ENCODE measurements at regions not wholly inside any gene's neighbourhood (a gene's known extent, or its start where the extent isn't known, plus 50 kb on each side); places are given as distances from the start of the nearest gene placed in this dataset.
"Not testable (repeated sequence)": the region's sequence is repeated elsewhere in the genome, so short reads cannot be mapped to it uniquely, and the experiment has no call there.

DNA sequence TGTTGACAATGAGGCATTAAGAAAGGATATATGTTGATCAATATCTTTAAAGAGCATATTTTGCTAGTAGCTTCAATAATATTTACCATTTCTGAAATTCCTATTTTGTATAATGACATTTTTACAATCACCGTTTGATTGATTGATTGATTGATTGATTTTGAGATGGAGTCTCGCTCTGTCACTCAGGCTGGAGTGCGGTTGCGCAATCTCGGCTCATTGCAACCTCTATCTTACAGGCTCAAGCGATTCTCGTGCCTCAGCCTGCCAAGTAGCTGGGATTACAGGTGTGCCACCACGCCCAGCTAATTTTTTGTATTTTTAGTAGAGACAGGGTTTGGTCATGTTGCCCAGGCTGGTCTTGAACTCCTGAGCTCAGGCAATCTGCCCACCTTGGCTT, 150.9 kb upstream of the TEX13D start:
- DNase-seq, result not testable (repeated sequence)

DNA sequence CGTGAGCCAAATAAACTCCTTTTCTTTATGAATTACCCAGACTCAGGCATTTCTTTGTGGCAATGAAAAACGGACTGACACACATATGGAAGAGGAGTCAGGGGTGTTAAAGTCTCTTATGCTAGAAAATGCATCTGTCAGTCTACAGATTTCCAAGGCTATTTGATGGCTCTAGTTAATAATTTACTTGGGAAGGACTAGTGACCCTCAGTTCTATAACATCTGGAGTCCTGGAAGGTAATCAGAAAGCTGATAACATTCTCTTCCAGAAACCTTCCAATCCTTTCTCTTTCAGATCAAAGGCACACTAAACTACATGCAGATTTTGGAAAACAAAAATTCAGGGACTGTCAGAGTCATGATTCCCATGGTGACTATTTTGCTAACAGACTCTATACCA, 142.0 kb upstream of the TEX13D start:
- no peak for DNase-seq

- no peak for DNase-seq
Measured at GRCh38 chrX:124194199-124194598, 138.3 kb upstream of the TEX13D start.

DNA sequence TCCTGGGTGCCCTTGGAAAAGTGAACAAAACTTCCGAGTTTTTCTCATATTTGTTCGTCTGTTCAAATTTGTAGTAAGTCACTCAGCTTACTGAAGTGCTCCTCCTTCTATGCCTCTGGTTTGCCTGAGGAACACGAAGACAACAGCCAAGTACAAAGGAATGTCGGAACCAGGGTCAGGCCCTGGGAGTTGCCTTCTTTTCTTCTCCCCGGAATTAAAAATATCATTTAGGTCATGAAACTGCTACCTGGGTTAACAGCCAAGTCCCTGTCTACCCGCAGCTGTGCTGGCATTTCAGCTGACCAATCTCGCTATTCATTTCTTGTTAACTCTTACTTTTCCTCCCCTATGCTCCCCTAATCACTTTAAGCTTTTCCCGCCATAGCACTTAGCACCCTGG, 137.6 kb upstream of the TEX13D start:
- DNase-seq, result no peak

DNA sequence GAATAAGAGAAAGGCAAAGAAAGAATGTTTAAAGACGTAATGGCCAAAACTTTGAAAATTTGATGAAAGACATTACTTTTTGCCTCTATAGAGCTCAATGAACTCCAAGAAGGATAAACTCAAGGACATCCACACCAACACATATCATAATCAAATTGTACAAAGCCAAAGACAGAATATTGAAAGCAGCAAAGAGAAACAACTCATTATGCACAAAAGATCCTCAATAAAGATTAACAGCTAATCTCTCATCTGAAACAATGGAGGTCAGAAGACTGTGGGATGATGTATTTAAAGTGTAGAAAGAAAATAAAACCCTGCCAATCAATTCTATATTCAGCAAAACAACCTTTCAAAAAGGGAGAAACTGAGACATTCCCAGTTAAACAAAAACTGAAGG, 129.1 kb upstream of the TEX13D start:
- no peak for DNase-seq

DNA sequence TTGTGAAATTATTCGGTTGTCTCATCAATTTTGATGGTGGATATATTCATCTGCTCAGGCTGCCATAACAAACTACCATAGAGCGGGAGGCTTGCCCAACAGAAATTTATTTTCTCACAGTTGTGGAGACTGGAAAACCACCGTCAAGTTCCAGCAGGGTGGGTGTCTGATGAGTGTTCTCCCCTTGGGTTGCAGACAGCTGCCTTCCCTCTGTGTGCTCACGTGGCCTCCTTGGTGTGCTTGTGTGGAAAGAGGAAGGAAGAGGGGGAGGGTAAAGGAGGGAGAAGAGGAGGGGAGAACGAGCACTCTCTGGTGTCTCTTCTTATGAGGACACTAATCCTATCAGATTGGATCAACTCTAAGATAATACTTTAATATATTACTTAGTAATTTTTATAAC, 123.8 kb upstream of the TEX13D start:
- no peak for DNase-seq

DNA sequence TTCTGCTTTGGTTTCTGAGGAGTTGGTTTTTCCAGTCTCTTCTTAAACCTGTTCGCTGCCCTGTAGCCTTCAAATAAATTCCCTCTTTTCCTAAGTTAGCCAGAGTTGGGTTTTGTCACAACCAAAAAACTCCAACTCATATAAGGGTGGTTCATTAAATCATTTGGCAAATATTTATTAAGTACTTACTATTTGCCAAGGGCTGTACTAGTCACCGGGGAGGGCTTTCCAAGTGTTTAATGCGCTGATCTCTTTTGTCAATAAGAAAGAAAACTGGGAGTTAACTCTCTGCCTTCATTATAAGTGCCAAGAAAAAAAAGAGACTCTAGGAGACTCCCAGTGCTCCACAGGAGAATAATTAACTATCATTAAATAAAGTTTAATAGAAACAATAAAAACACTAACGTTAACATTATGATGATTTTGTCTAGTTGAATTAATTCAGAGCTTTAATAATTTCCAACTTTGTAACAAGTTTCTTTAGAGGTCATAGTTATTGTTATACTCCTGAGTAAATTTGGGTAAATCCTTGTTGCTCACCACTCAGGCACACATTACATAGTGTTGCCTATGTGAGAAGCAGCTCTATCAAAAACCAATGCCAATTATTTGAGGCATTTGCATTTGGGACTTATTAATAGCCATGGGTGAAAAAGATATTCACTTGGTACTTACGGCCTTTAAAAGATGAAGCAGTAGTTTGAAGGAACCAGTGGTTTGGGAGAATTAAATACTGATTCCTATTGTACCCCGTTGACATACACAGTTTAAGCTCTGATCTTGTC, 122.5 kb upstream of the TEX13D start:
- DNase-seq, result no peak

DNA sequence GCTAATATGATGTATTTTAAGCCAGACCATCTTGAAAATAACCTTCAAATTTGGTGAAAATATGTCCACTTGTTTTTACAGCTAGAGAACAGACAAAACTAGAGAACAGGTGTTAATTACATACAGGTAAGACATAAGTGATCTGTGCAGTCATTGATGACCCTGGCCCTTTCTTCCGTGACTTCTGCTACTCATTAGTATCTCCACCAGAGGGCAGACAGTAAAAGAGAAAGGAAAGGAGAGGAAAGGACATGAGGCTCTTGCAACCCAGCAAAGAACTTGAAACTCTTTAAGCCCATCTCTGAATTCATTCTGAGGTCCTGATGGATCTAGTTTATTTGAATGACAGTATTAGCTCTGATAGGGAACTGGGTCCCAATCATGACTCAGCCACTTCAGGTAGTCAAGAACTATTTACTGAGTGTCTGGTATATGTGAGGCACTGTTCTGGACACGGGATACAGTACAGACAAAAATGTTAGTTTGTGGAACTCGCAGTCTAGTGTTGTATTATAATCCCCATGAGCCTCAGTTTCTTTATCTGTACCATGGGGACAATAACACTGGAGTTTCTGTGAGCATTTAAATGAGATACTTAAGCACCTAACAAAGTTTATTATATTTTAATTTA, 121.0 kb upstream of the TEX13D start:
- DNase-seq, result peak; percentile 35

DNA sequence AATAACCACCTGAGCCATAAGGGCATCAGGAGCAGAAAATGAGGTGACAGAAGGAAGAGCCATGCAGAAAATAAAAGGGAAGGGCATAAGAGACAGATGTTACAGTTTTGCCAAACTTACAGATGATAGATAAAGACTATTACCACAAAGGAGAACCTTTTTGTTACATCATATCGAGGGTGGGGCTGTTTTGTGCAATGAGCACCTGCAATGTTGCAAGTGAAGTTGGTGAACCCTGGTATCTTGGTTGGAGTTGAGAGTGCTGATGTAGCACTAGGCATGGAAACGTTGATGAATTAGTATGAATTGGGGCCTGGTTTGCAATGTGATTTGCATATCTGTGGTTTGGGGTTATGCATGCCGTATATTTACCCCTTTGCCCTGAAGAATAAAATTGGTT, 119.8 kb upstream of the TEX13D start:
- no peak for DNase-seq

GRCh38 chrX:124215786-124216185, 116.7 kb upstream of the TEX13D start:
- no peak for DNase-seq

DNA sequence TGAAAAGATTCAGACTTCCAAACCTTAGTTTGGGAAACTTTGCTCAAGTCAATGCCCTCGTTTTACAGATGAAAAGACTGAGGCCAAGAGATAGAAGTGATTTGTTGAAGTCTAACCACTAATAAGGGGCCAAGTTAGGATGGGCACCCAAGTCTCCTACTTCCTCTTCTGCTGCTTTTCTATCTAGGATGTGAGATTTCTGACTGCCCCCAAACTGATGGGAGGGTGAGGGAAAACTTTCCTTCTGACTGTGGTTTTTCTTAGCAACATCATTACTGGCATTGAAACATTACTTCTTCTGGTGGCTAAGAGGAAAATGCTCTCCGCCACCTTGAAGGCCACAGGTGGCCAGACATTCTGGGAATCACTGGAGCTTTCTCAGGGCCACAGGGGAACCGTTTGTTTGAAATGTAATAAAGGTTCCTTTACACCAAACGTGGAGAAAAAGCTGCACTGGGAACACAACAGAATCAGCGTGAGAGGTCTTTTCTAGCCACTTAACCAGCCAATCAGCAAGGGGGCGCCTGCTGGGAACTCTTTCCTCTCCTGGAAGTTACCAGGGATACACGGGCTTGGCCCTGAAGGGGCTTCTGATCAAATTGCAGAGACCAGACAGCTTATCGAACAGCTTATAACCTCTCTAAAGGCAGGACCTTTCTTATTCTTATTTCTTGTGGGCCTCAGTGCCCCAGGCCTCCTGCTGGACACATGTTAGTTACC, 115.9 kb upstream of the TEX13D start:
- no peak for DNase-seq

- peak; percentile 8 for DNase-seq
Measured at GRCh38 chrX:124217304-124218251, 114.9 kb upstream of the TEX13D start.

DNA sequence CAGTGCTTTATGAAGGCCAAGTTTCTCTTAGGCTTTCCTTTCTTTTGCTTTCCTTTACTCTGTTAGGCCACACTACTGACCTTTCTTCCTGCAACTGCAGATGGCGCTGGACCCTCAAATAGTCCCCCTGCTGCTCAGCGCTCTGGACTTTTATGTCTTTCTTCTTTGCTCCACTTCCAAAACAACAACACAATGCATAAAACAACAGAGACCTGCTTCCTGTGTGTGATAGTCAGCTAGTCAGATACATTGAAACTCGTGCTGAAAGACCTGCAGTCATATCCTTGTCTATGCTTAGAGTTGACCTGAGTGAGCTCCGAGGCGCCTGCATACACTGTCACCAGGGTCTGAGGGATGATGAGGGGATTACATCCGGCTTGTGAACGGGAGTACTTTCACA, 108.9 kb upstream of the TEX13D start:
- no peak for DNase-seq

DNA sequence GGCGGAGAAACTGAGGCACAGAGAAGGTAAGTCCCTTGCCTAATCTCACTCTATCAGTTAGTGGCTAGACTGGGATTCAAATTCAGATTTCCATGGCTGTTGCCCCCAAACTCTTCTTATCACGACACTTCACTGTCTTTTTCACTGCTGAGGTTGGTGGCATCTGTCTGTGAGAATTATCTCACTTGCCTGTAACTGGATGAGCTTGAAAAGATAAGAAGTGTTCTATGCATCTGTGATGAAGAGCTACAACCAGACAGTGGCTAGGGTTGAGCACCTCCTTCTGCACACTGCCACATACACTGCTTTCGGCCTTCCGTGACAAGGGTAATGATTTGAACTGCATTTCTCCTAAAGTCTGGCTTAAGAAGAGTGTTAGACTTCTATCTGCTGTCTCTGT, 107.9 kb upstream of the TEX13D start:
- no peak for DNase-seq

- DNase-seq, result no peak
Measured at GRCh38 chrX:124226129-124226528, 106.3 kb upstream of the TEX13D start.

DNA sequence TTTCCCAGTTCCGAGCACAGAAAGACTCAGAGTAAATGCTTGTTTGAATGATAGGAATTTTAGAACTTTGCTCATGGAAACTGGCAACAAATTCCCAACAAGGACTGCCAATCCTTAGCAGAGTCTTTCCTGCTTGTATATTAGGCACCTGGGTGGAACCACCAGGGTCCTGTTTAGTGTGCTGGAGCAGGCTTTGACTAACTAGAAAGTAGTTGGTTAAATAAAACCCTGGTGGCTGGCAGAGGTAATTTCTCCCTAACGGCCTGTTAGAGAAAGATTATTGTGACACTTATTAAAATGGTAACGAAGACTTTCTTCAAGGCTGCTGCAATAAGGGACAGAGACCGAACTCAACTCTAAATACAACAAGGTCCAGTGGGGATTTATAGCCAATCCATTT, 103.6 kb upstream of the TEX13D start:
- no peak for DNase-seq

DNA sequence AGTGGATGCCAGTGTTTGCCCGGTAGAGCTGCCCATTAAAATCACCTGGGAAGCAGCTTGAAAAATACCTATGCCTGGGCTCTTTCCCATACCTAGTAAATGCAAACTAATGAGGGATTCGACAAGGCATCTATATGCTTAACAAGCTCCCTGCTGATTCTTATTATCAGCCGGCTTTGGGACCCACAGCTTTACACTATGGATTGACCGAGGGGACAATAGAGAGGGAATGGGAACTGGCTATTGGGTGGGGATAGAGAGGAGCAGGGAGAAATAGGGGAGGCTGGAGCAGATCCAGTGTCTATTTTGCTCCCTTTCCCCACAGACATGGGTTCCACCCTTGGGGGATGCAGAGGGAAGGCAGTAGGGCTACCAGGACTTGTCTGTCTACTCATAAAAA, 103.1 kb upstream of the TEX13D start:
- no peak for DNase-seq

- no peak for DNase-seq
Measured at GRCh38 chrX:124230655-124231450, 101.6 kb upstream of the TEX13D start.

- DNase-seq, result no peak
Measured at GRCh38 chrX:124231451-124231759, 101.1 kb upstream of the TEX13D start.

GRCh38 chrX:124232523-124233201, 99.8 kb upstream of the TEX13D start:
- no peak for DNase-seq

- no peak for DNase-seq
Measured at GRCh38 chrX:124234348-124234747, 98.1 kb upstream of the TEX13D start.

- no peak for DNase-seq
Measured at GRCh38 chrX:124238268-124238667, 94.2 kb upstream of the TEX13D start.
